SK-MEL-5 (cell line): ENCODE measurements at regions not wholly inside any gene's neighbourhood (a gene's known extent, or its start where the extent isn't known, plus 50 kb on each side); places are given as distances from the start of the nearest gene placed in this dataset.

Source experiments
- DNase-seq: peaks from one replicate; pipeline ENCODE4 v3.0.0-alpha.2; 2016; ENCODE audit warnings: low read depth, low spot score
- in situ Hi-C: cut with HindIII; loops from 2 replicates; pipeline ENCODE4 v1.10.0; 2016; ENCODE audit warnings: low sequenced_read_pairs, high pct_unique_total_duplicates, low pct_unique_long_range_greater_than_20kb

DNA sequence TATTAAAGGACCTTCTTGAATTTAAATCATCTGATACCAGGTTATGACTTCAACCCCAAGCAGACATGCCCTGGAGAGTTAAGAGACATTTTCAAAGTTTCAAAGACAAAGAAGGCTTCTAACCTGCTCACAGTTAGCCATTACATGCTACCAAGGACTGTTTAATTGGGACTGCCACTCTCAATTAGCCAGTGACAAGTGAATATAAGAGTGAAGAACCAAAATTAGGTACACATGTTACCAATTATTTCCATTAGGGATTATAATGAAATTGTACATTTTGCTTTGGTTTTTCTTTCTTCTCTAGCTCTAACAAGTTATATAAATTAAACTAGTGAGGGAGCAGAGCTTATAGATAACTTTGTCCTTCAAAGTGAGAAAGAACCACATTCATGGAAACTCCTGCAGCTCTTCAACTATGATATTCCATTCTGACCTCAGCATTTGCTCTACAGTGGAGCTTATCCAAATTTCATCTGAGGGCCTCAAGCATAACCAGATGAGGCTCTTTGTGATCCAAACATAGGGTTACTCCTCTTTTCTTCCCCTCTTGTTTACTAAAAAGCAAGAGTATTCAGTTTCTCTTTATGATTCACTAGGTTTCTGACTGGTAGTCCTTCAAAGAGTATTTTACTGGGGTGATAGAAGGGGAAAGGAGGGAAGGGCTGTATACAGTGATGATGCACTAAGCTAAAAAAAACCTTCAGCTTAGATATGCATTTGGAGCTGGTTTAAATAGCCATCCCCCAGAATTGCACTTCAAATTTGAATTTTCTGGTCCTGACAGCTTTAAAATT is 91.3 kb downstream of the DUSP6 start:
- DNase-seq, result no peak
- in situ Hi-C loops, result no loop called here

DNA sequence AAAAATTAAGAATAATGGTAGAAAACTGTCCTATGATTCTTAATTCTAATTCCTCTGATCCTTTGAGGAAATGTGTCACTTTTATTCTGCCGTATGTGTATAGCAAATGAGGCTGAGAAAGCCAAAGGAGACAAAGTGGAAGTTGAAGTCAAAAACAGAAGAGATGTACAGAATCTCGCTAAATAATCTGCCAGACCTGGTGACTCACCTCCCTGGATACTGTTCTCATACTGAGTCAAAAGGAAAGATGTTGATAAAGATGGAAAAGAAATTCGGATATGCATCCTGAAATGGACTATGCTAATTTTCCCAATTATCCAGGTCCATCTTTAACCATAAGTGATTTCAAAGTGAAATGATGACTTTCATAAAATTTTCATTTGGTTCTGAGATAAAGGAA is 92.5 kb downstream of the DUSP6 start:
- DNase-seq, result no peak
- in situ Hi-C loops, result no loop called here

DNA sequence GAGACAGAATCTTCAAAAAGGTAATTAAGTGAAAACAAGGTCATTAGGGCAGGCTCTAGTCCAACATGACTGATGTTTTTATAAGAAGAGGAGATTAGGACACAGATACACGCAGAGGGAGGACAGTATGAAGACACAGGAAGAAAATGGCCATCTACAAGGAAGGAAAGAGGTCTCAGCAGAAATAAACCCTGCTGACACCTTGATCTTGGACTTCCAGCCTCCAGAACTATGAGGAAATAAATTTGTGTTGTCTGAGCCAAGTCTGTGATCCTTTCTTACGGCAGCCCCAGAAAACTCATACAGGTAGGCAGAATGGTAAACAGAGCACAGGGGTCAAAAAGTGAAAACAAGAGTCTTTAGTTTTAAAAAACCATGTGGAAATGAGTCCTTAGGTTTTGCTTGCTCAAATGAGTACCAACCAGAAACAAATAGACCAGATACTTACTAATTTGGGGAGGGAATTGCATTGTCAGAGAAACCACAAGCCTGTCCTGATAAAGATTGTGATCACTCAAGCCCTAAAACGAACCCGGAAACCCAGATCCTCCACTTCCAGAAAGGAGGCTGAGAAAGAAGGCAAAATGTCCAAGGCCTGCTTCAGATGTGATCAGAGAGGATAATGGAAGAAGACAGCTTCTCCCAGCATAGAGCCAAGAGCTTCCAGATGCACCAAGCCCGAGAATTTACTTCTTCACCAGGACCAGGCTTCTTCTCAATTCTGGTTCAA is 93.9 kb downstream of the DUSP6 start:
- in situ Hi-C loops, result no loop called here
- DNase-seq, result no peak

DNA sequence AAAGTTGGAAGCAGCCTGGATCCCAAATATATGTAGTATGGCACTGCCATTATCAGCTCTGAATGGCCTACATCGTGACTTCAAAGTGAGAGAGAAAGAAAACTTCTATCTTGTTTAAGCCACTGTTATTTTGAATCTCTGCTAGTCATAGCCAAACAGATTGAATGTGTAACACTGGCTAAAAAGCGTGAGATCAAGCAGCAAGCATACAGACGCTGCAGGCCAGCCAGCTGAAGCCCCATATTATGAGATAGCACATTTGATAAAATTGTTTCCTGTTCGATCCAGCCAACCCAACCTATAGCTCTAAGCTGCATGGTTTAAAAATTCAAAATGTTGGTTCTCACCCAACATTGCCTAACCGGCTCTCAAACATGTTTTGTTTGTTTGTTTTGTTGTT is 95.0 kb downstream of the DUSP6 start:
- in situ Hi-C loops, result no loop called here

DNA sequence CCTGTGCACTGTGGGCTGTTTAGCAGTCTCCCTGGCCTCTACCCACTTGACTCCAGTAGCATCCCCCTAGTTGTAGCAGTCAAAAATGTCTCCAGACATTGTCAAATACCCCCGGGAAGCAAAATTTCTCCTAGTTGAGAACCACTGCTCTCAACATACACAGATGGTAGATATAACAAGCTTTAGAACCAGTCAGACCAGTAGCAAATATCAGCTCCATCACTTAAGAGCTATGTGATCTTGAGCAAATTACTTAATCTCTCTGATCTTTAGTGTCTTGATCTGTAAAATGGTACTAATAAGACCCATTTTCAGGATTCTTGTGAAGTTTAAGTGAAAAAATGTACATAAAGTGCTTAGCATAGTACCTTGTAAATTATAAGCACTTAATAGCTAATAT is 96.2 kb downstream of the DUSP6 start:
- no peak for DNase-seq
- in situ Hi-C loops, result no loop called here

More for the DNA sequence above, 95.0 kb downstream of the DUSP6 start:
- no peak for DNase-seq

DNA sequence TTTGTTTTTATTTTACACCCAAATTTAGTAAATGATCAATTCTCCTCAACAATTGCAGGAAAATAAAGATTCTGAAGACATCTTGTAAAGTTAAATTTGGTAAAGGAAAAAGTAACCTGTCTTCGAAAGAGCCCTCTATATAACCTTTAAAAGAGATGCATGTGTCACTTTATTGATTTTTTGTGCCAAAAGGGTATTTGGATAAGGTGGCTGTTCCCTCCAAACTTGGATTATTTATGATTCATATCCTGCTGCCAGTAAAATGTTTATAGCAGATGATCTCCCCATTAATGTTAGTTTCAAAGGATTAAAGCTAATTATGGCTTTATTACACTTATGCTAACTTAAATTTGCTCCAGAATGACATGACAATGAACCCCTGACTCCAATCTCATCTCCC is 98.8 kb downstream of the DUSP6 start:
- DNase-seq, result no peak
- in situ Hi-C loops, result no loop called here

DNA sequence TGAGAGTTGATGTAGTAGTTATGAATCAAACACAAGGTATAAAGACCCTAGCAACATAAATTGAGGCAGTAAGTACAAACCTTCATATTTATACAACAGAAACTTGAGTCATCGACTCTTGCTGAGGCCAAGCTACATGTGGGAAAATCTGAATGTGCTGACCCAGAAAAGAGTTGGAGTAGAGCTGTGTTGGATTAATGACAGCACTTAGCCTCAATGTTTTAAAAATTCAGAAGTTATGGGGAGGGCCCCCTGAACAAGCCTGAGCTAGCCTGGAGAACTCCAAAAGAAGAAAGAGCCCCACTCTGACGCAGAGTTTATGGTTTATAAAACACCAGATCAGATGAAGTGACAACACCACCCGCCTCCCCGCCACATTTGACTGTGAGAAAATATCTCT is 100.0 kb downstream of the DUSP6 start:
- DNase-seq, result no peak
- in situ Hi-C loops, result no loop called here

DNA sequence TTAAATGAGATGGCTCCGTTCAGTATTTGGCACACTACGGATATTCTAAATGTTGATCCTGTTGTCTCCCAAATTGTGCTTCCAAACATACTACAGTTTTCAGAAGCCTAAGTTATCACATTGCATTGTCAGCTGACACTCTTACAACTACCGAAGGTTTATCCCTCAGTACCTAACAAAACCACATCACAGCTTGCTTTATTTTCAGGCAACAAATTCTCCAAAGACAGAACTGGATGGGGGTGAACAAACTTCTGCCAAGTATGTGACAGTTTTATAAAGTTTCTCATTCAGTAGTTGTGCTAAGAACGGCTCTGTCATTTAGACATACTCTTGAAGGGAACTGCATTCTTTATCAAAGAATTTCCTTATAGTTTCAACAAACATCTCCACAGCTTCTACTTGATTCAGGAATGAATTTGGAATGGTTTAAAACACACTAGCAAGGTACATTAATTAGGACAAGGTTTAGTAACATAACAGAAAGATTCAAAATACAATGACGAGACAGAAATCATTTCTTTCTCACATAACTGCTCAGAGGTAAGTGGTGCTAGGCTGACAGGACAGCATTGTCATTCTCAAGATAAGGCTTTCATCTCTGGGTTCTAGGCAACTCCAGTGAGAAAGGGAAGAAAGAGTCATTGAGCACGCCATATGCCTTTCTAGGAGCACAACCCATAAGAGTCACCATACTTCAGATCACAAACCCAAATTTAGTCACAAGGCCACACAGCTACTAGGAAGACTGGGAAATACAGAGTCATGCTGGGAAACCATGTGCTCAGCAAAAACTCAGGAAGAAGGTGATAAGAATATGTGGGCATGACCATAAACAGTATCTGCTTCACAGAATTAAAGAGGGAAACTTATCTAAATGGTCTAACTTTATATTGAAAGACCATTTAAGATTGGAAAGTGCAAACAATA is 100.7 kb downstream of the DUSP6 start:
- DNase-seq, result no peak
- in situ Hi-C loops, result no loop called here

DNA sequence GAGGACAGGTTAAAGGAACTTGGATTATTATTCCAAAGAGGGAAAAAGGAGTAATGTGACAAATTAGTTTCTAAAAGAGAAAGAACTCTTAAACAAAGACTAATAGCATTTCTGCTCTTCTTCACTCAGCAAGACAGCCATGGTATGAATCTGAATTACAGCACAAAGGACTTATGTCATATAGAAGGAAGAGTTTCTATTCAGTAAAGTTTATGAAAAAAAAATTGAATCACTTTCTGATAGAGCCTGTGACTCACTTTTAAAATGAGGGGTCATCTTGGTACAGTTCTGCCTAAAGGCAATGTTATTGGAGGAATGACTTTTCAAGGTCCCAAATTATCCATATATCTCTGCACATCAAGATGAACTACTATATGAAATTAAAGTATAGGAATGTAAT is 101.7 kb downstream of the DUSP6 start:
- DNase-seq, result no peak
- in situ Hi-C loops, result no loop called here

DNA sequence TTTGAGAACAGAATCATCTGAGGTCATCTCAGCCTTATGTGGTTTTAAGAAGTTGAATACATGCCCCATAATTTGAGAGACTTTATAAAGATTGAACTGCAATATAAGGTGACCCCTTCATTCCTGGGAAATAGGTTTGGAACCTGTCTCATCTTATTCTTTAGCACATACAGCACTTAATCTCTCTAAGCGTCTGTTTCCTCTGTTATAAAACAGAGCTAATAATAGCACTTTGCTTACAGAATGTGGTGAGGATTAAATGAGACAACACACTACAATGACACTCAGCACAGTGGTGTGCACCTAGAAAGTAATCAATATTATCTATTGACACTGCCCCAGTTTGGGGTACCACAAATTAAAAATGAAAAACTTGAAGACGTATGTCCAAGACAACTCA is 102.1 kb downstream of the DUSP6 start:
- in situ Hi-C loops, result no loop called here

DNA sequence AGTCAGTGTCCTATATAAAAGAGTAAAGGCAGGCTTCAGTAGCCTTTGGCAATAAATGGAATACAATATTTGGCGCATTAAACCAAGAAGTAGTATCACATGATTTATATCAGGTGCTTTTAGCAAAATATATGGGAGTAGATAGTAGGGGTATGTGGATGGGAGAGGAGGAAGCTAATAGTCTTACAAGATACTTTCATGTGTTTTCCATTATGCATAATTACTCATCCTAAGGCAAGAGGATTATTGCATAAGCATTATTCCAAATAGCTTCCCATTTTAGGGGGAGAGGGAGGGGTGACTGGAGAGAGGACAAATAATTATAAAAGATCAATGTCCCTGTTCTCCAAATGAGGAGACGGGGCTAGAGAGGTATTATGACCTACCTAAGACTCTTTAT is 104.3 kb downstream of the DUSP6 start:
- no peak for DNase-seq
- in situ Hi-C loops, result no loop called here

More for the DNA sequence above, 102.1 kb downstream of the DUSP6 start:
- no peak for DNase-seq

DNA sequence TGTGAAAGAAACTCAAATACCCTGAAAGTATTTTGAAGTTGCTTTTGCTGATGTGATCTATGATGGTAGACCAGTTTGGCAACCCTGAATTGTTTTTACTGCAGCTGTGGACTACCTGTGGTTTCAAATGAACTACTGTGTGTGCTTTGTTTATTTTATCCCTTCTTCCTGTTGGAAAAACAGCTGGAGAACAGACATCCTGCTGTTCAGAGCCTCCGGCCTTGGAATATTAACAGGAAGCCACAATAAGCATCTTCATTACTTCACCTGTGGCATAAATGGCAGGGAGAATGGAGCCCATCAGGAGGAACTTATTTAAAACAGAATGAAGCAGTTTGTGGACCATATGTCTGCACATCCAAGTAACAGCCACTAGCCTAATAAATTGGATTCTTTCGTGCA is 104.8 kb downstream of the DUSP6 start:
- DNase-seq, result peak; percentile 31
- in situ Hi-C loops, result no loop called here

DNA sequence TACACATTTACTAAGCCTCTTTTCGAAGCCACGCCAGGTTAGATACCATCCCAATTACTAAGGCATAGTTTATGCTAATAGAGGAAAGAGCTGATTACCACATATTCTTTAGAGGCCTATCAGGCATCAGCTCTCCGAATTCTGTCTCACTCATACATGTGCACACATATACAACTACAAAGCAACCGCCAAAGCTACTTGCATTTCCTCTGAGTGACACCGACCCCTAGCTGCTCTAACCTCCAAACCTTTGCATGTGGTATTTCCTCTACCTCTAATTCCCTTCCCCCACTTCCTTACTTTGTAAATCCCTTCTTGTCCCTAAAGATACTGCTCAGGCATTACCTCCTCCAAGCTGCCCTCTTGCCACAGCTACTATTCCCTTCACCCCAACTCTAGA is 107.2 kb downstream of the DUSP6 start:
- no peak for DNase-seq
- in situ Hi-C loops, result no loop called here

DNA sequence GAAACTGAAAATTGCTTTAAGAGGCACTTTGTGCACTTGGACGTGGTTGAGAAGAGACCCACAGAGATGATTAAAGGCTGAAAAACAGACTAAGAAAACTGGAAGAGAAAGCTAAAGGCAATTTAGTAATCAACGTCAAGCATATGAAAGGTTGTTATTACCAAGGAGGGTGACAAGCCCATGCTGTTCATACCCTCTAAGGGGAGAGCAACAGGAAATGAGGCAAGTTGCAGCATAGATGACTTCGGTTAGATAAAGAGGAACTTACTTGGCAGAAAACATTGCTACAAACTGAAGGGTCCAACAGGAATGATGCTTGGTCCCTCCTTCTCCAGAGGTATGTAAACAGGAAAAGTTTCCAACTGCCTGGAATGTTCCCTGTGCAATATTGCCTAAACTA is 107.8 kb downstream of the DUSP6 start:
- no peak for DNase-seq
- in situ Hi-C loops, result no loop called here

DNA sequence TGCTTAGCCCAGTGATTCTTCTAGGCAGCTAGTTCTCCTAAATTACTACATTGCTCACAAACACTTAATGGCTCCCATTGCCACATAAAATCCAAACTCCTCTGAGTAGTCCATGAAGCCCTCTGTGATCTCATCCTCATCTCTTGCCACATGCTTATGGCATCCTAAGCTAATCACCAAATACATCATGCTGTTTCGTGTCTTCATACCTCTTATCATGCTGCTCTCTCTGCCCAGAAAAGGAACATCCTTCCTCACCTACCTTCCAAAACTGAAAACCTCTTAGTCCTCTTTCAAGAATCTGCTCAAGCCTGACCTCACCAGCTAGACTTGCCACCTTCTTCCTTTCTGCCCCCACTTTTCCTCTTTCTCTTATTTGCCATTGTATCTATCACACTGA is 108.5 kb downstream of the DUSP6 start:
- DNase-seq, result no peak
- in situ Hi-C loops, result no loop called here

DNA sequence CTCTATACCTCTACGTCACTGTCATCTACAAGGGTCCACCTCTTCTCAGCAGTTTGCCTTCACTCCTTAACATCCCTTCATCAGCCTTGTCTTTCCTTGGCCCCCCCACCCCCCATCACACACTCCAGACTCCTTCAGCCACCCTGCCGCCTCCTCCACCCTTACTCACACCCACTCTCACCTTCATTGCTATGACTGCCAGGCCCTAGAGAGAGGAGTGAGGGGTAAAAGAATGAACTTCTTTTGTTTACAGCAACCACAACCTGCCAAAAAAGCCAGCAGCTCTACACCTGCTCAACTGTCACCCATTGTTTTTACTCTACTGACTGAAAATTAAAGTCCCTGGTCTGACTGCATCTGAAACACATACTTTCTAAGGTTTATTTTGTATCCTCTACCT is 112.8 kb downstream of the DUSP6 start:
- in situ Hi-C loops, result no loop called here
- no peak for DNase-seq

DNA sequence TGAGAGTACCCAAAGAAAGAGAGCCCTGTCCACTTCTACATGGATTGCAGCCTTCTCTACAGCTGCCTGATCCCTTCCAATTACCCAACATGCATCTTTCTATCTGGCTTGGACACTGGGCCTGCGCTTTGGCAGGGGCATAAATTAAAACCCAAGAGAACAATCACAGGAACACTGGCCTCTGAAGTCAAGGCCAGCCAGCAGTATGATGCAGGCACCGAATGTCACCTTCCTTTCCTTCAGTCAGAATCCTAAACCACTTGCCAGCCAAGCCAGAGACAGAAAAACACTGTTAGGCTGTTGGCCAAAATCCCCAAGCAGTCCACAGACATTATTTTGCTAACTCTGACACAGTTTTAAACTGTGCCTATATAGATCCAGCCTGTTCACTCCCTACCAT is 113.7 kb downstream of the DUSP6 start:
- no peak for DNase-seq
- in situ Hi-C loops, result no loop called here

DNA sequence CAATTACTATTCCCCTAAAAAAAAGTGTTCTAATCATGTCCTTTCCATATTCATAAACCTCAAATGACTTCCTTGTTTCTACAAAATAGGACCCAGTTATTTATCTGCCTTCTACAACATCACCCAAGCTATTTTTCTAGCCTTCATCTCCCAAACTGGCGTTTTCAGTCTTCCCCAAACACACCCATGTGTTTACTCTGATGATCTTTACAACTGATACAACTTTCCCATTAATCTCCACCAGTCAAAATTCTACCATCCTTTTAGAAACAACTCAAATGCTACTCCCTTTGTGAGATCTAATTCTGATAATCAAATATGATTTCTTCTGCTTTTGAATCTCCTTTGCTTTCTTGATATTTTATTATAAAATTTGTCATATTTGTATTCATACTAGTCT is 114.5 kb downstream of the DUSP6 start:
- in situ Hi-C loops, result no loop called here
- DNase-seq, result no peak
